C4-2B (cell line): ENCODE measurements at regions not wholly inside any gene's neighbourhood (a gene's known extent, or its start where the extent isn't known, plus 50 kb on each side); places are given as distances from the start of the nearest gene placed in this dataset.

Source experiments
- ZFX ChIP-seq: fragments of 450-650 bp; IDR thresholded peaks from 2 replicates; pipeline ENCODE4 v1.6.1; 2017
- TF ChIP-seq, protein P1 (sequence below): fragments of 450-650 bp; conservative IDR thresholded peaks from 2 replicates; pipeline ENCODE4 v1.5.1; 2017; ENCODE audit warnings: mild to moderate bottlenecking

GRCh38 chr3:132230156-132231000 lies 86.8 kb upstream of the ACP3 start:
- TF ChIP-seq, protein P1, sequence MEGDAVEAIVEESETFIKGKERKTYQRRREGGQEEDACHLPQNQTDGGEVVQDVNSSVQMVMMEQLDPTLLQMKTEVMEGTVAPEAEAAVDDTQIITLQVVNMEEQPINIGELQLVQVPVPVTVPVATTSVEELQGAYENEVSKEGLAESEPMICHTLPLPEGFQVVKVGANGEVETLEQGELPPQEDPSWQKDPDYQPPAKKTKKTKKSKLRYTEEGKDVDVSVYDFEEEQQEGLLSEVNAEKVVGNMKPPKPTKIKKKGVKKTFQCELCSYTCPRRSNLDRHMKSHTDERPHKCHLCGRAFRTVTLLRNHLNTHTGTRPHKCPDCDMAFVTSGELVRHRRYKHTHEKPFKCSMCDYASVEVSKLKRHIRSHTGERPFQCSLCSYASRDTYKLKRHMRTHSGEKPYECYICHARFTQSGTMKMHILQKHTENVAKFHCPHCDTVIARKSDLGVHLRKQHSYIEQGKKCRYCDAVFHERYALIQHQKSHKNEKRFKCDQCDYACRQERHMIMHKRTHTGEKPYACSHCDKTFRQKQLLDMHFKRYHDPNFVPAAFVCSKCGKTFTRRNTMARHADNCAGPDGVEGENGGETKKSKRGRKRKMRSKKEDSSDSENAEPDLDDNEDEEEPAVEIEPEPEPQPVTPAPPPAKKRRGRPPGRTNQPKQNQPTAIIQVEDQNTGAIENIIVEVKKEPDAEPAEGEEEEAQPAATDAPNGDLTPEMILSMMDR = no peak
- no peak for TF ChIP-seq ZFX
